Fibroblast of mammary gland (primary cell): ENCODE measurements at regions not wholly inside any gene's neighbourhood (a gene's known extent, or its start where the extent isn't known, plus 50 kb on each side); places are given as distances from the start of the nearest gene placed in this dataset.

Experiments used
- DNase-seq: peaks from one replicate; pipeline ENCODE4 v3.0.0-alpha.2; 2010; ENCODE audit warnings: low read depth
- H3K4me3 ChIP-seq: 2 replicates; pipeline ENCODE4 v1.5.1; 2011; ENCODE audit warnings: low read depth, mild to moderate bottlenecking, low read length, moderate library complexity; ENCODE audit not compliant: control insufficient read depth
- TF ChIP-seq, protein P1 (sequence below): conservative IDR thresholded peaks from 2 replicates; pipeline ENCODE4 v1.5.1; 2011; ENCODE audit warnings: low read depth, low read length, inconsistent platforms; ENCODE audit not compliant: control insufficient read depth, insufficient read depth

DNA sequence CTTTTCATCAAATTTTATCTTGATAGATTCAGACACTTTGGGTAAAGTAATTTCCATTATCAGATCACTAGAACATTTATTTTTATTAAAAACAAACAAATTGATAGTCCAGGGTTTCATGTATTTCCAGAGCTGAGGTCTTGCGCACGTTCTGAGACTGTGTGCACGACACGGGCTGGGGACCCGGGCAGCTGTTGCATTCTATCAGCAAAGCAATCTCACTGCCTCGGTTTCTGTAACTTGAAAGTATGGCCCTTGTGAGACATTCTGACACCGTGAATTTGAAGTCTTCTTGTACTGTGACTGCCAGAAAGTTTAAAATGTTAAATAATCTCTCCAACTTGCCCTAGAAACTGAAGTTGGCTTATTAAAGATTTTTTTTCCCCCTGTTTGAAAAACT, 746.9 kb upstream of the ADGRL2 start:
- H3K4me3 ChIP-seq: no peak overlapping the region
- no peak for DNase-seq
- TF ChIP-seq, protein P1, sequence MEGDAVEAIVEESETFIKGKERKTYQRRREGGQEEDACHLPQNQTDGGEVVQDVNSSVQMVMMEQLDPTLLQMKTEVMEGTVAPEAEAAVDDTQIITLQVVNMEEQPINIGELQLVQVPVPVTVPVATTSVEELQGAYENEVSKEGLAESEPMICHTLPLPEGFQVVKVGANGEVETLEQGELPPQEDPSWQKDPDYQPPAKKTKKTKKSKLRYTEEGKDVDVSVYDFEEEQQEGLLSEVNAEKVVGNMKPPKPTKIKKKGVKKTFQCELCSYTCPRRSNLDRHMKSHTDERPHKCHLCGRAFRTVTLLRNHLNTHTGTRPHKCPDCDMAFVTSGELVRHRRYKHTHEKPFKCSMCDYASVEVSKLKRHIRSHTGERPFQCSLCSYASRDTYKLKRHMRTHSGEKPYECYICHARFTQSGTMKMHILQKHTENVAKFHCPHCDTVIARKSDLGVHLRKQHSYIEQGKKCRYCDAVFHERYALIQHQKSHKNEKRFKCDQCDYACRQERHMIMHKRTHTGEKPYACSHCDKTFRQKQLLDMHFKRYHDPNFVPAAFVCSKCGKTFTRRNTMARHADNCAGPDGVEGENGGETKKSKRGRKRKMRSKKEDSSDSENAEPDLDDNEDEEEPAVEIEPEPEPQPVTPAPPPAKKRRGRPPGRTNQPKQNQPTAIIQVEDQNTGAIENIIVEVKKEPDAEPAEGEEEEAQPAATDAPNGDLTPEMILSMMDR: no peak

DNA sequence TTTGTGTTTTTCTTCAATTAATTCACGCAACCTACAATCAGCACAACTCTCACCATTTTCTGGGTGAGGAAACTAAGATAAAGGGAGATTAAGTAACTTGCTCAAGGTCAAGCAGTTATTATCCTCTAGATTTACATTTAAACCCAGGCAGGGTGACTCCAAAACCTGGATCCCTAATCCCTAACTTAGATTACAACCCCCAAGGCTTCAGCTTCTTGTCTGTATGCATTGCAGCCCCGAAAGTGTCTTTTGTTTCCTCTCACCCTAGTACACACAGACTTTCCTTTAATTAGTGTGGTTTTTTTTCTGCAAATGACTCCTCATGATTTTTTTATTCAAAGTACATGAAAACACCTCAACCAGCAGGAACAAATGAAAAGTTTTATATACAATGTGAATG, 748.6 kb upstream of the ADGRL2 start:
- H3K4me3 ChIP-seq: no peak overlapping the region
- TF ChIP-seq, protein P1: no peak
- DNase-seq: no peak

DNA sequence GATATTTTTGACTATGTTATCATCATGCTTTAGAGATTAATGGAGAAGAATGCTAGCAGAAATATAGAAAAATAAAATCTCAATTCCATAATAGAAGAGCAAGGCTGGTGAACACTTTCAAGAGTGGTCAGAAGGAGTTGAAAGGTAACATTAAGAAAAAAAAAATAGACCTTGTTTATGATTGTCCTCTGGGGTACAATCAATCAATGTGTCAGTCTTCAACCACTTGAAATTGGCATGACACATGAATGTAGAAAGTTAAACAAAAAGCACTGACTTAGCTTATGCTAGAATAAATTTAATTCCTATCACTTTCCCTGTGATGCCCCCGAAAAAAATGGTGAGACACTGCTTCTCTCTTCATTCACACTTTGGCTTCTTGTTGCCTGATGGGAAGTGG, 750.3 kb upstream of the ADGRL2 start:
- DNase-seq: no peak
- TF ChIP-seq, protein P1: no peak

DNA sequence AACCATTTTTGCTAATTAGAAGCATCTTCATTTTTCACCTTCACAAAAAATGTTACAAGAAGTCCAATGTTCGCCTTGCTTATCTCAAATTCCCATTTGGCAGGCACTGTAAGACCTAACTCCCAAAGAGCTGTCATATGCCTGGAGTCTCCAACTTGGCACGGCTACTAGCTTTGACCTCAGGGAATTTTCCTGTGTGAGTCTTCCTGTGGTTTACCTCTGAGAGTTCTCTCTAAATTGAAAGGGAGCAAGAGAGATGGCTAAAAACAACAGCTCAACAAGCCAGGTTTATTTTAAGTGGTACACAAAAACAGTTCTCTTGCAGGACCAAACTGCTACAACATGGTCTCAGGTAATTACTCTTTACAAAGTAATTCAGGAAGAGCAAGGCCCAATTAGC, 756.0 kb upstream of the ADGRL2 start:
- TF ChIP-seq, protein P1: no peak
- no peak overlapping the region for H3K4me3 ChIP-seq
- no peak for DNase-seq

More for the DNA sequence above, 750.3 kb upstream of the ADGRL2 start:
- H3K4me3 ChIP-seq: no peak overlapping the region

DNA sequence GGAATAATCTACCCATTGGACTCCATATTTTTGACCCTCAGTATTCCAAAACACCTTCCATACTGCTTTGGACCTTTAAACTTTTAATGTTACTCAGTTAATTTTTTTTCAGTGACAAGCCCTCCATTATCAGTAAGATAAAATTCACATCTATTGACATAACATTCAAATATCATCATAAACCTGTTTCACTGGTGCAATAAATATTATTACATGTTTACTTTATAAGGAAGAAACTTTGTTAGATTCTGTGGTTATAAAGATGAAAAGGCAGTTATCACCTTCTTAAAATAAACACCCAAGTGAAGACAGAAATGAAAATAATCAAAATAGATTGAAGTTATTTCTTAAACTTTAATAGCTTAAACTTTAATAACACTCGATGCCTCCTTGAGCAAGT, 758.5 kb upstream of the ADGRL2 start:
- no peak for DNase-seq
- TF ChIP-seq, protein P1: no peak
- no peak overlapping the region for H3K4me3 ChIP-seq

DNA sequence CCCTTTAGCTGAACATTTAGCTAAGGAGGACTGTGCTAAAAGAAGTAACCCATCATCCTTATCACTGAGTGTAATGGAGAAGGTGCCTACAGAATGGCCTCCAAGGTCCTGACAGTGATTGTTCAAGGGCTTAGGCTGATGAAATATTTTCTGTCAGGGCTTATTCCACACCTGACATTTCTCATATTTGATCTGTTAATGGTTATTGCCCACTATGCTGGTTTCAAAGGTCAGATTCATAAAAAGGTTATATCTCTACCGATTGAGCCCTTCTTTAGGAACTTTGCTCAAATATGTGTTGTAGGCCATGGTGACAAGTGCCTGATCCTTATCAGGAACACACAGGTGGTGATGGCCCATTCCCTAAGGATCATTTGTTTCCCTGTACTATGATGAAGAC, 766.4 kb upstream of the ADGRL2 start:
- H3K4me3 ChIP-seq: no peak overlapping the region
- TF ChIP-seq, protein P1: no peak
- DNase-seq: no peak

DNA sequence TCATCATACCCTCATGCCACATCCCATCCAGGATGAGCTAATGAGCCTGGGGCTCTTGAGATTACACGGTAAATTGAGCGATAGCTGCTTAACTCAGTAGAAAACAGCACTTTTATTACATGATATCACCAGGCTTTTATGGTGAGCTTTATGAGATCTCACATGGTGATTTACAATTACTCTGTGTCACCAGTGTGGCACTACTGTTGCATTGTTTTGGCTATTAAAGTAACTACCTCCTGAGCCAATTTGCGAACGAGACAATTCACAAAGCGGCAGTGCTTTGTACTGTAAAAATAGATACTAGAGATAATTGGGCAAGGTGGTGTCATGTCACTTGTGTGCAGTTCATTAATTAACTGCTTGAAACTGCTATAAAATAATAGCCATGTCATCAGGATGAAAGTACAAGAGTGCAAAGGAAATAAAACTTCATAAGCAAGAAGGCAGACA, 767.7 kb upstream of the ADGRL2 start:
- DNase-seq: no peak
- no peak overlapping the region for H3K4me3 ChIP-seq
- TF ChIP-seq, protein P1: no peak
